ENCODE measurements at regions not wholly inside any gene's neighbourhood (a gene's known extent, or its start where the extent isn't known, plus 50 kb on each side); places are given as distances from the start of the nearest gene placed in this dataset.

- no peak for TF ChIP-seq POLR2A (IDR thresholded peaks at IDR 0.05; ENCODE audit: low read depth, low read length)
- TF ChIP-seq POLR2AphosphoS5 (IDR thresholded peaks at IDR 0.05; ENCODE audit: low read depth, low read length): no peak
- no peak for TF ChIP-seq POU2F2 (IDR thresholded peaks at IDR 0.05; ENCODE audit: low read depth, low read length)
- TF ChIP-seq TAF1 (IDR thresholded peaks at IDR 0.05; ENCODE audit: low read depth, low read length): no peak
These were observed 383.2 kb upstream of the UBE2E3 start for GRCh38 chr2:180597179-180597578.
